Nephron progenitor cell (in vitro differentiated cells): ENCODE measurements at regions not wholly inside any gene's neighbourhood (a gene's known extent, or its start where the extent isn't known, plus 50 kb on each side); places are given as distances from the start of the nearest gene placed in this dataset.

Experiments
- DNase-seq: peaks from one replicate; pipeline ENCODE4 v3.0.0; 2021
- H3K27ac Mint-ChIP-seq: 2 replicates; pipeline ENCODE4 v1.8.0; 2021; ENCODE audit warnings: mild to moderate bottlenecking, moderate library complexity, mixed read lengths
- H3K27me3 Mint-ChIP-seq: 2 replicates; pipeline ENCODE4 v1.8.0; 2021; ENCODE audit warnings: mild to moderate bottlenecking, low read depth, mixed read lengths; ENCODE audit not compliant: poor library complexity
- H3K36me3 Mint-ChIP-seq: 2 replicates; pipeline ENCODE4 v1.8.0; 2021; ENCODE audit warnings: low read depth, mixed read lengths
- H3K4me1 Mint-ChIP-seq: 2 replicates; pipeline ENCODE4 v1.8.0; 2021; ENCODE audit warnings: mixed read lengths
- H3K4me3 Mint-ChIP-seq: 2 replicates; pipeline ENCODE4 v1.8.0; 2021; ENCODE audit warnings: mild to moderate bottlenecking, moderate library complexity, mixed read lengths
- H3K9me3 Mint-ChIP-seq: 2 replicates; pipeline ENCODE4 v1.8.0; 2021; ENCODE audit warnings: mild to moderate bottlenecking, moderate library complexity, mixed read lengths
- TF ChIP-seq, protein P1 (sequence below): fragments of 200-600 bp; sonication (generic); IDR thresholded peaks from 2 replicates; pipeline ENCODE4 v1.5.0; 2021; ENCODE audit warnings: antibody characterized with exemption

DNA sequence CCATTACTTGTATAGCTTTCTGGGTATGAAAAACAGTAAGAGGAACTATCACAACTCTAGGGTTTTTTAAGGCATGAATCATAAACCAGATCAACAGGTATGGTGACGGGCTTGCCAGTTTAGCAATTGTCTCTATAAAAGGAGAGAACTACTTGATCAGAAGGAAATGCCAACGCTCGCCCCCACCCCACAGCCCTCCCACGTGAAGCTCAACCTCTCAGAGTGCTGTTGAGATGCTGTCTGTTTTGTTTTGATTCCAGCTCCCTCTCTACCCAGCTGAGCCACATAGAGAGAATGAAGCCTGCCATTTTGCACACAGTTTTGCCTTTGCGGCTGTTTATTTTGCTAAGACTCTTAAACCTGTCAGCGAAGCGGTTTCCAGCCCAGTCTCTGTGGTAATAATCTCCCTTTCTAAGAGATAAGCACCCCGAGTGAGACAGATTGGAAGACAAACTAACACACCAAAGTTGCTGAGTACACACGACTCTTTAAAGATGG lies 257.9 kb upstream of the ANKRD55 start:
- no peak overlapping the region for H3K4me3 Mint-ChIP-seq
- H3K27ac Mint-ChIP-seq: peak overlapping the region; percentile 75
- peaks cover 47% of the 10 kb centered on the region for H3K4me1 Mint-ChIP-seq
- H3K9me3 Mint-ChIP-seq: peaks cover 23% of the 10 kb centered on the region
- no peak for DNase-seq
- TF ChIP-seq, protein P1, sequence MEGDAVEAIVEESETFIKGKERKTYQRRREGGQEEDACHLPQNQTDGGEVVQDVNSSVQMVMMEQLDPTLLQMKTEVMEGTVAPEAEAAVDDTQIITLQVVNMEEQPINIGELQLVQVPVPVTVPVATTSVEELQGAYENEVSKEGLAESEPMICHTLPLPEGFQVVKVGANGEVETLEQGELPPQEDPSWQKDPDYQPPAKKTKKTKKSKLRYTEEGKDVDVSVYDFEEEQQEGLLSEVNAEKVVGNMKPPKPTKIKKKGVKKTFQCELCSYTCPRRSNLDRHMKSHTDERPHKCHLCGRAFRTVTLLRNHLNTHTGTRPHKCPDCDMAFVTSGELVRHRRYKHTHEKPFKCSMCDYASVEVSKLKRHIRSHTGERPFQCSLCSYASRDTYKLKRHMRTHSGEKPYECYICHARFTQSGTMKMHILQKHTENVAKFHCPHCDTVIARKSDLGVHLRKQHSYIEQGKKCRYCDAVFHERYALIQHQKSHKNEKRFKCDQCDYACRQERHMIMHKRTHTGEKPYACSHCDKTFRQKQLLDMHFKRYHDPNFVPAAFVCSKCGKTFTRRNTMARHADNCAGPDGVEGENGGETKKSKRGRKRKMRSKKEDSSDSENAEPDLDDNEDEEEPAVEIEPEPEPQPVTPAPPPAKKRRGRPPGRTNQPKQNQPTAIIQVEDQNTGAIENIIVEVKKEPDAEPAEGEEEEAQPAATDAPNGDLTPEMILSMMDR: no peak
- H3K36me3 Mint-ChIP-seq: no peaks in the 10 kb centered on the region
- peaks cover 5% of the 10 kb centered on the region for H3K27me3 Mint-ChIP-seq

DNA sequence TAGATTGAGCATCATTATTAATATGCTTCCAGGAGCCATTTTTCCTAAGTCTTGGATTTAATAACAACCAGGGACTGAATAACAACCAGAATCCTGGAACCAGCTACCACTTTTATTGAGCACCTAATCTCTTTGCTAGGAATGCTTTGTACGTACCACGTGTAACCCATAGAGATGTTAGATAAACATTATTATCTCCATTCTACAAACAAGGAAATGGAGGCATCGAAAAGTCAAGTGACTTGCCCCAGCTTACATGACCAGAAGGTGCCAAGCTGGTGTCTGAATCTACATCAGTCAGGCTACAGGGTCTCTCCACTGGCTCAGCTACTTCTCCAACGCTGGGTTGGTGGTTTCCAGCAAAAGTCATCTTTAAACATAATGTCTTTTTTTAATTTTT lies 256.1 kb upstream of the ANKRD55 start:
- H3K4me3 Mint-ChIP-seq: no peak overlapping the region

DNA sequence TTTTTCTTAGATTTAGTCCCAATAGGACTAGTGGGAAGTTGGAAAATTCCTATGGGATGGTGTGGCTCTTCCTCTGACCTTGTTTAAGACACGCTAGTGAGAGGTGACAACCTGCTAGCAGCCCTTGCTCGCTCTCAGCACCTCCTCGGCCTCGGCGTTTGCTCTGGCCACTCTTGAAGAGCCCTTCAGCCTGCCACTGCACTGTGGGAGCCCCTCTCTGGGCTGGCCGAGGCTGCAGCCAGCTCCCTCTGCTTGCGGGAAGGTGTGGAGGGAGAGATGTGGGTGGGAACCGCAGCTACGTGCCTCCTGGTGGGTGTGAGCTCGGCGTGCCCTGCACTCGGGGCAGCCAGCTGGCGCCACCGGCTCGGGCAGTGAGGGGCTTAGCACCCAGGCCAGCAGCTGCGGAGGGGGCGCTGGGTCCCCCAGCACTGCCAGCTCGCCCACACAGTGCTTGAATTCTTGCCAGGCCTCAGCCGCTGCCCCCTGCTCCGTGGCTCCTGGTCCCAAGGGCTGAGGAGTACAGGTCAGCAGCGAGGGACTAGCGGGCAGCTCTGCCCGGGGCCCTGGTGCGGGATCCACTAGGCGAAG lies 254.5 kb upstream of the ANKRD55 start:
- TF ChIP-seq, protein P1: no peak
- no peak for DNase-seq
- Mint-ChIP-seq H3K4me1 (peaks cover 23% of the 10 kb centered on the region), H3K36me3 (no peaks in the 10 kb centered on the region), H3K27me3 (peaks cover 9% of the 10 kb centered on the region), H3K9me3 (peaks cover 34% of the 10 kb centered on the region), H3K4me3 (no peak overlapping the region), H3K27ac (no peak overlapping the region)

More for the DNA sequence above, 256.1 kb upstream of the ANKRD55 start:
- peaks cover 26% of the 10 kb centered on the region for H3K9me3 Mint-ChIP-seq
- H3K36me3 Mint-ChIP-seq: no peaks in the 10 kb centered on the region
- TF ChIP-seq, protein P1: no peak
- peaks cover 5% of the 10 kb centered on the region for H3K27me3 Mint-ChIP-seq
- H3K4me1 Mint-ChIP-seq: peaks cover 37% of the 10 kb centered on the region
- no peak overlapping the region for H3K27ac Mint-ChIP-seq
- DNase-seq: no peak

DNA sequence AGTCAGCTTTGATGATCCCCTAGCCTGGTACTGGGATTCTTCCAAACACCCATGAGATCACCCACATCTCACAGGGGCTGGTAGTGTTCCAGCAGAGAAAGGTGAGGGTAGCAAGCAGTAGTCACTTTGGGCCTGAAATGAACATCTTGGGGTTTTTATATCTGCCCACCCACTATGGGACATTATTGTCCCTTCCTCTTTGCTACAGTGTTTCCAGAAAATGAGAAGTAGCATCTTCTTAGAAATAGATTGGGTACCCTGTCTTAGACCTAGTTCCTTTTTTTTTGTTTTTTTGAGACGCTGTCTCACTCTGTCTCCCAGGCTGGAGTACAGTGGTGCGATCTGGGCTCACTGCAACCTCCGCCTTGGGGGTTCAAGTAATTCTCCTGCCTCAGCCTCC lies 249.2 kb upstream of the ANKRD55 start:
- Mint-ChIP-seq H3K27ac (no peak overlapping the region), H3K4me3 (peak overlapping the region; percentile 84), H3K9me3 (peaks cover 24% of the 10 kb centered on the region), H3K27me3 (peaks cover 16% of the 10 kb centered on the region), H3K4me1 (peaks cover 39% of the 10 kb centered on the region), H3K36me3 (no peaks in the 10 kb centered on the region)
- TF ChIP-seq, protein P1: no peak
- no peak for DNase-seq

DNA sequence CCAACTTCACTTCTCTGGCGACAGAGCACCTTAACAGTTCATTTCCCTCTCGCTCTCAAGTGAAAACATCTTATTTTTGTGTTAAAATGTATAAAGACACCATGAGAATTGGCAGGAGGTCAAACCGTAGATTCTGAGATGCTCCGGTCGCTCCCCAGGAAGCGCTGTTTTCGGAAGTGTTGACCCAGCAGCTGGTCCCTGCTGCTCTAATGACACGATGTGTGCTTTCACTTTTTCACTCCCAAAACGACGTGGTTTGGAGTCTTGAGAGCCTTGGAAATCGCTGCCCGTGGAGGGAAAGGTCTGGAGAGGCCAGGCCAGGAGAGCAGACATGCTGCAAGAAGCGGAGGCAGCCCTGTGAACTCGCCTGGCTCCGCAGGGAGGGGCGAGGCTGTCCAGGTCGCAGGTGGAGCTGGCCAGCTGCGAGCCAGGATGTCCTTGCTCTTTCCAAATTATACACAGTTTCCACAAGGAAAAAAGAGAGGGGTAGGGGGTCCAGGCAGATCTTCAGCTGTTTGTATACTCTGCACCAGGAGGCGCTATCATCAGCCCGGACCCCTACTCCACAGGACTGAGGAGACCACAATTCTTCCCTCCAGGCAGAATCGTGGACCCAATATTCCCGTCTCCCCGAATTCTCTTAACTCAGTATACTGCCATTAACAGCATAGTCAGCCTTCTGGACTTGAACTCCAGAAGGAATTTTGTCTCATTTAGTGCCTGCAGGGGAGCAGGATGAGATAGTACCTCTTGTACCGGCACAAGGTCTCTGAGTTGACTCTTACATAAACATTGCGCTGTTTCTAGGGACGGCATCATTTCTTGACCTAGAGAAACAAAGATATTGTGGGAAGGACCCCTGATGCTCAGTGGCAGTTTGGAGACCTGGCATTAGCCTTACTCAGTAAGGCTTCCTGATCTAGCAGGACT lies 248.6 kb upstream of the ANKRD55 start:
- no peaks in the 10 kb centered on the region for H3K36me3 Mint-ChIP-seq
- peaks cover 18% of the 10 kb centered on the region for H3K9me3 Mint-ChIP-seq
- H3K4me3 Mint-ChIP-seq: peak overlapping the region; percentile 84
- peaks cover 44% of the 10 kb centered on the region for H3K4me1 Mint-ChIP-seq
- DNase-seq: peak; percentile 30
- peak overlapping the region; percentile 87 for H3K27ac Mint-ChIP-seq
- H3K27me3 Mint-ChIP-seq: peaks cover 14% of the 10 kb centered on the region
- TF ChIP-seq, protein P1: peak; percentile 46
